Chondrocyte (in vitro differentiated cells): ENCODE measurements at regions not wholly inside any gene's neighbourhood (a gene's known extent, or its start where the extent isn't known, plus 50 kb on each side); places are given as distances from the start of the nearest gene placed in this dataset.

Experiments
- DNase-seq: peaks from one replicate; pipeline ENCODE4 v3.0.0; 2021; ENCODE audit warnings: mixed read lengths, low spot score
- H3K27ac Mint-ChIP-seq: one replicate; pipeline ENCODE4 v1.8.0; 2021; ENCODE audit warnings: mild to moderate bottlenecking, moderate library complexity, mixed read lengths; ENCODE audit not compliant: unreplicated experiment
- H3K27me3 Mint-ChIP-seq: 2 replicates; pipeline ENCODE4 v1.8.0; 2021; ENCODE audit warnings: low read depth, mixed read lengths
- H3K36me3 Mint-ChIP-seq: 2 replicates; pipeline ENCODE4 v1.8.0; 2021; ENCODE audit warnings: low read depth, mixed read lengths
- H3K4me1 Mint-ChIP-seq: 2 replicates; pipeline ENCODE4 v1.8.0; 2021; ENCODE audit warnings: low read depth, mild to moderate bottlenecking, mixed read lengths
- H3K4me3 Mint-ChIP-seq: one replicate; pipeline ENCODE4 v1.8.0; 2021; ENCODE audit warnings: mild to moderate bottlenecking, moderate library complexity, mixed read lengths; ENCODE audit not compliant: unreplicated experiment
- H3K9me3 Mint-ChIP-seq: 2 replicates; pipeline ENCODE4 v1.8.0; 2021; ENCODE audit warnings: low read depth, mixed read lengths
- CTCF ChIP-seq: fragments of 200-600 bp; sonication (generic); IDR thresholded peaks from 2 replicates; pipeline ENCODE4 v1.5.0; 2021; ENCODE audit warnings: antibody characterized with exemption, mild to moderate bottlenecking, moderate library complexity

DNA sequence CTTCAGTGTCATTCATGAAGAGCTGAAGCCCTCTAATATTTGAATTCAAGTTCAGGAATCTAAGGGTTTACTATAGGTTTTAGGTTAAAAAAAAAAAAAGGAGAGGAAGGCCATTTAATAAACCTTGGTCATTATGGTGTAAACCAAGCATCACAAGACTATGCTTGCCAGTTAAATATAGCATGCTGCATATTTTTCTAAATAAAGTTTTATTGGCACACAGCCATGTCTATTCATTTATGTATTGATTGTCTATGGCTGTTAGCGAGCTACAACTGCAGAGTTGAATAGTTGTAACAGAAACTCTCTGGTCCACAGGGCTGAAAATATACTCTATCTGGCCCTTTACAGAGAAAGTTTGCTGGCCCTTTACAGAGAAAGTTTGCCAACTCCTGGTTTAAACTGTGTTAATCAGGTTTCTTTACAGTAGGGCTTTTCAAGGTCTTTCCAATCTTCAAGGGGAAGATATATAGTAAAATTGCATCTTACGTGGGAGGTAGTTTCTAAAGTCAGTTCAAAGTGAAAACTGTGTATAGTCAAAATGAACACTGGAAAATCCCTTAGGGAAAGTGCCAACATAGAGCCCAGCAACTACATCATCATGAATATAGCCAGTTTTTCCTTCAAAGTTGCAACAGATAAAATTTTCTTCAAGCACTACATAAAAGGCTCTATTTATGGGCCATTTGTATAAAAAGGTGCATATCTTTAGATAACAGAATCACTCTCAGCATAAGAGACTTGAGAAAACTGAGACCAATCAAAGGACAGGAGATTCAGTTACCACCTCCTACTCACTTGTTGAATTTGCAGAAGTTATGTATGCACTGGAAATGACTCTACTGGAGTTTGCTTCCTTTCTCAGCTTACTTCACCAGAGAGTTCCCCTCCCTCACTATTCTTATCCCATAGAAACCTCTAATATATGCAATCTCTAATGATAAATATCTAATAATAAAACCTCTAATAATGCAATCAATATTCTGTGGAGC, 49.7 kb upstream of the FRMD4B start:
- DNase-seq = no peak
- no peak for TF ChIP-seq CTCF
- H3K9me3 Mint-ChIP-seq = no peaks in the 10 kb centered on the region
- no peak overlapping the region for H3K4me3 Mint-ChIP-seq
- peaks cover 4% of the 10 kb centered on the region for H3K4me1 Mint-ChIP-seq
- peaks cover 3% of the 10 kb centered on the region for H3K27me3 Mint-ChIP-seq
- H3K27ac Mint-ChIP-seq = no peak overlapping the region
- no peaks in the 10 kb centered on the region for H3K36me3 Mint-ChIP-seq
